GM23338 (cell line): ENCODE measurements at regions not wholly inside any gene's neighbourhood (a gene's known extent, or its start where the extent isn't known, plus 50 kb on each side); places are given as distances from the start of the nearest gene placed in this dataset.

Experiments
- ATAC-seq: fragments of 200-7000 bp; cut with Tn5 transposase; 3 replicates; pipeline ENCODE4 v1.9.1; 2020
- DNase-seq: peaks from one replicate; pipeline ENCODE4 v3.0.0-alpha.2; 2015; ENCODE audit warnings: low spot score
- H2AFZ ChIP-seq: fragments of 200-600 bp; sonication (generic); 2 replicates; pipeline ENCODE4 v1.8.0; 2016; ENCODE audit warnings: antibody characterized with exemption, mild to moderate bottlenecking, moderate library complexity
- H3F3A ChIP-seq: fragments of 200-600 bp; sonication (generic); replicated peaks from 2 replicates; pipeline ENCODE4 v1.8.0; 2017; ENCODE audit warnings: antibody characterized with exemption, mixed run types, low read depth
- H3K27ac ChIP-seq: fragments of 200-600 bp; sonication (generic); 2 replicates; pipeline ENCODE4 v1.6.1; 2016; ENCODE audit warnings: low read depth
- H3K27me3 ChIP-seq: fragments of 200-600 bp; sonication (generic); 2 replicates; pipeline ENCODE4 v1.8.0; 2016; ENCODE audit warnings: mild to moderate bottlenecking, mixed run types, moderate library complexity; ENCODE audit not compliant: insufficient read depth
- H3K36me3 ChIP-seq: fragments of 200-600 bp; sonication (generic); 2 replicates; pipeline ENCODE4 v1.8.0; 2016; ENCODE audit warnings: mild to moderate bottlenecking; ENCODE audit not compliant: insufficient read depth
- H3K4me1 ChIP-seq: fragments of 200-600 bp; sonication (generic); 2 replicates; pipeline ENCODE4 v1.8.0; 2016; ENCODE audit warnings: mild to moderate bottlenecking, moderate library complexity; ENCODE audit not compliant: insufficient read depth
- H3K4me2 ChIP-seq: fragments of 200-600 bp; sonication (generic); 2 replicates; pipeline ENCODE4 v1.7.1; 2017; ENCODE audit warnings: mixed run types
- H3K4me3 ChIP-seq: fragments of 200-600 bp; sonication (generic); 2 replicates; pipeline ENCODE4 v1.6.1; 2016; ENCODE audit warnings: mixed run types
- H3K79me2 ChIP-seq: fragments of 200-600 bp; sonication (generic); replicated peaks from 2 replicates; pipeline ENCODE4 v1.8.0; 2017; ENCODE audit warnings: mild to moderate bottlenecking; ENCODE audit not compliant: insufficient read depth
- H3K9me2 ChIP-seq: fragments of 200-600 bp; sonication (generic); 2 replicates; pipeline ENCODE4 v1.8.0; 2017; ENCODE audit not compliant: insufficient read depth
- H4K20me1 ChIP-seq: fragments of 200-600 bp; sonication (generic); replicated peaks from 2 replicates; pipeline ENCODE4 v1.8.0; 2017; ENCODE audit warnings: mild to moderate bottlenecking; ENCODE audit not compliant: insufficient read depth
- H3K27ac Mint-ChIP-seq: 2 replicates; pipeline ENCODE4 v1.8.0; 2020; ENCODE audit warnings: inconsistent platforms, mild to moderate bottlenecking, moderate library complexity, mixed read lengths
- H3K27me3 Mint-ChIP-seq: 3 replicates; pipeline ENCODE4 v1.8.0; 2022; ENCODE audit warnings: low read depth, mild to moderate bottlenecking, moderate library complexity, mixed read lengths, inconsistent platforms; ENCODE audit not compliant: insufficient read depth, poor library complexity
- H3K36me3 Mint-ChIP-seq: 3 replicates; pipeline ENCODE4 v1.8.0; 2021; ENCODE audit warnings: low read depth, mild to moderate bottlenecking, inconsistent platforms, moderate library complexity, mixed read lengths
- H3K4me1 Mint-ChIP-seq: 3 replicates; pipeline ENCODE4 v1.8.0; 2020; ENCODE audit warnings: mild to moderate bottlenecking, inconsistent platforms, mixed read lengths
- H3K4me3 Mint-ChIP-seq: 3 replicates; pipeline ENCODE4 v1.8.0; 2021; ENCODE audit warnings: moderate library complexity, mild to moderate bottlenecking, inconsistent platforms, mixed read lengths
- H3K9me3 Mint-ChIP-seq: 3 replicates; pipeline ENCODE4 v1.8.0; 2020; ENCODE audit warnings: moderate library complexity, mild to moderate bottlenecking, inconsistent platforms, mixed read lengths
- CREB1 ChIP-seq: fragments of 250-450 bp; sonication (Bioruptor Pico); IDR thresholded peaks from 2 replicates; pipeline ENCODE4 v1.5.0; 2020; ENCODE audit warnings: low read depth, mild to moderate bottlenecking, moderate library complexity
- EZH2 ChIP-seq: fragments of 200-600 bp; sonication (generic); IDR thresholded peaks from one replicate; pipeline ENCODE4 v1.8.0; 2017; ENCODE audit warnings: antibody characterized with exemption, mild to moderate bottlenecking, low read depth; ENCODE audit not compliant: unreplicated experiment
- EZH2phosphoT487 ChIP-seq: fragments of 200-600 bp; sonication (generic); IDR thresholded peaks from one replicate; pipeline ENCODE4 v1.8.1; 2018; ENCODE audit warnings: antibody characterized with exemption; ENCODE audit not compliant: unreplicated experiment
- JUNB ChIP-seq: IDR thresholded peaks from one replicate; pipeline ENCODE4 v1.6.1; 2016; ENCODE audit warnings: antibody characterized with exemption; ENCODE audit not compliant: unreplicated experiment
- NANOG ChIP-seq: IDR thresholded peaks from 2 replicates; pipeline ENCODE4 v1.6.1; 2016; ENCODE audit warnings: antibody characterized with exemption, borderline replicate concordance
- POLR2AphosphoS5 ChIP-seq: IDR thresholded peaks from 2 replicates; pipeline ENCODE4 v1.6.1; 2016; ENCODE audit warnings: antibody characterized with exemption, low read depth
- STAT1 ChIP-seq: IDR thresholded peaks from one replicate; pipeline ENCODE4 v1.6.1; 2016; ENCODE audit warnings: antibody characterized with exemption; ENCODE audit not compliant: unreplicated experiment
- ZNF114 ChIP-seq: fragments of 250-450 bp; sonication (Bioruptor Pico); IDR thresholded peaks from 2 replicates; pipeline ENCODE4 v1.5.0; 2020; ENCODE audit warnings: mild to moderate bottlenecking, moderate library complexity
- ZNF331 ChIP-seq: fragments of 250-450 bp; sonication (Bioruptor Pico); IDR thresholded peaks from 2 replicates; pipeline ENCODE4 v1.5.0; 2020; ENCODE audit warnings: low read depth, mild to moderate bottlenecking, moderate library complexity
- TF ChIP-seq, protein P1 (sequence below): fragments of 250-450 bp; sonication (Bioruptor Pico); IDR thresholded peaks from 2 replicates; pipeline ENCODE4 v1.5.0; 2020; ENCODE audit warnings: mild to moderate bottlenecking, moderate library complexity
- TF ChIP-seq, protein P2 (sequence below), 2 experiments: fragments of 200-600 bp in 1 of 2; sonication (generic) in 1 of 2; conservative IDR thresholded peaks; 2 replicates each; pipeline versions ENCODE4 v1.5.1 to v1.6.1; 2016 to 2017; ENCODE audit warnings: antibody characterized with exemption in 2 of 2, low read depth in 2 of 2, mild to moderate bottlenecking in 2 of 2, moderate library complexity in 1 of 2
- TF ChIP-seq, protein P3 (sequence below): IDR thresholded peaks from 2 replicates; pipeline ENCODE4 v1.6.1; 2016; ENCODE audit warnings: antibody characterized with exemption
- TF ChIP-seq, protein P4 (sequence below): IDR thresholded peaks from one replicate; pipeline ENCODE4 v1.6.1; 2018; ENCODE audit warnings: antibody characterized with exemption; ENCODE audit not compliant: unreplicated experiment

DNA sequence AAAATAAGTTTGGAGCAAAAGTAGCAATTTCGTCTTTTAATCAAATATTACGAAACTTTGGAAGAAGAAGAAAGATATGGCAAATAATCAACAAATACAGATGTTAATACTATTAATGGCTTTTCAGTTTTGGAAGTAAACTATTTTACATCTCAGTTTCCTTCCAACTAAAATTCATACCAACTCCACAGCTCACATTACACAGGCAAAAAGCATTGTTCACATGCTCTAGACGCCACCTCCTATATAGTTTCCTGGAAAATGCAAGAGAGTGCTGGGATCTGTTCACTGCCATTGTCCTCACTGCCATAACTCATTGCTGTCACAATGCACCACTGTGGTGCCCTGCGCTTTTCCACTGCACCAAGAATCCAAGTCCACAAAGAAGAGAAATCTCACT, 149.0 kb upstream of the FTMT start:
- TF ChIP-seq ZNF114 (CRISPR knock-in tag) (no peak), JUNB (no peak), NANOG (no peak), STAT1 (no peak), ZNF331 (CRISPR knock-in tag) (no peak), CREB1 (CRISPR knock-in tag) (no peak), EZH2phosphoT487 (no peak), EZH2 (no peak), POLR2AphosphoS5 (no peak)
- TF ChIP-seq, protein P1, sequence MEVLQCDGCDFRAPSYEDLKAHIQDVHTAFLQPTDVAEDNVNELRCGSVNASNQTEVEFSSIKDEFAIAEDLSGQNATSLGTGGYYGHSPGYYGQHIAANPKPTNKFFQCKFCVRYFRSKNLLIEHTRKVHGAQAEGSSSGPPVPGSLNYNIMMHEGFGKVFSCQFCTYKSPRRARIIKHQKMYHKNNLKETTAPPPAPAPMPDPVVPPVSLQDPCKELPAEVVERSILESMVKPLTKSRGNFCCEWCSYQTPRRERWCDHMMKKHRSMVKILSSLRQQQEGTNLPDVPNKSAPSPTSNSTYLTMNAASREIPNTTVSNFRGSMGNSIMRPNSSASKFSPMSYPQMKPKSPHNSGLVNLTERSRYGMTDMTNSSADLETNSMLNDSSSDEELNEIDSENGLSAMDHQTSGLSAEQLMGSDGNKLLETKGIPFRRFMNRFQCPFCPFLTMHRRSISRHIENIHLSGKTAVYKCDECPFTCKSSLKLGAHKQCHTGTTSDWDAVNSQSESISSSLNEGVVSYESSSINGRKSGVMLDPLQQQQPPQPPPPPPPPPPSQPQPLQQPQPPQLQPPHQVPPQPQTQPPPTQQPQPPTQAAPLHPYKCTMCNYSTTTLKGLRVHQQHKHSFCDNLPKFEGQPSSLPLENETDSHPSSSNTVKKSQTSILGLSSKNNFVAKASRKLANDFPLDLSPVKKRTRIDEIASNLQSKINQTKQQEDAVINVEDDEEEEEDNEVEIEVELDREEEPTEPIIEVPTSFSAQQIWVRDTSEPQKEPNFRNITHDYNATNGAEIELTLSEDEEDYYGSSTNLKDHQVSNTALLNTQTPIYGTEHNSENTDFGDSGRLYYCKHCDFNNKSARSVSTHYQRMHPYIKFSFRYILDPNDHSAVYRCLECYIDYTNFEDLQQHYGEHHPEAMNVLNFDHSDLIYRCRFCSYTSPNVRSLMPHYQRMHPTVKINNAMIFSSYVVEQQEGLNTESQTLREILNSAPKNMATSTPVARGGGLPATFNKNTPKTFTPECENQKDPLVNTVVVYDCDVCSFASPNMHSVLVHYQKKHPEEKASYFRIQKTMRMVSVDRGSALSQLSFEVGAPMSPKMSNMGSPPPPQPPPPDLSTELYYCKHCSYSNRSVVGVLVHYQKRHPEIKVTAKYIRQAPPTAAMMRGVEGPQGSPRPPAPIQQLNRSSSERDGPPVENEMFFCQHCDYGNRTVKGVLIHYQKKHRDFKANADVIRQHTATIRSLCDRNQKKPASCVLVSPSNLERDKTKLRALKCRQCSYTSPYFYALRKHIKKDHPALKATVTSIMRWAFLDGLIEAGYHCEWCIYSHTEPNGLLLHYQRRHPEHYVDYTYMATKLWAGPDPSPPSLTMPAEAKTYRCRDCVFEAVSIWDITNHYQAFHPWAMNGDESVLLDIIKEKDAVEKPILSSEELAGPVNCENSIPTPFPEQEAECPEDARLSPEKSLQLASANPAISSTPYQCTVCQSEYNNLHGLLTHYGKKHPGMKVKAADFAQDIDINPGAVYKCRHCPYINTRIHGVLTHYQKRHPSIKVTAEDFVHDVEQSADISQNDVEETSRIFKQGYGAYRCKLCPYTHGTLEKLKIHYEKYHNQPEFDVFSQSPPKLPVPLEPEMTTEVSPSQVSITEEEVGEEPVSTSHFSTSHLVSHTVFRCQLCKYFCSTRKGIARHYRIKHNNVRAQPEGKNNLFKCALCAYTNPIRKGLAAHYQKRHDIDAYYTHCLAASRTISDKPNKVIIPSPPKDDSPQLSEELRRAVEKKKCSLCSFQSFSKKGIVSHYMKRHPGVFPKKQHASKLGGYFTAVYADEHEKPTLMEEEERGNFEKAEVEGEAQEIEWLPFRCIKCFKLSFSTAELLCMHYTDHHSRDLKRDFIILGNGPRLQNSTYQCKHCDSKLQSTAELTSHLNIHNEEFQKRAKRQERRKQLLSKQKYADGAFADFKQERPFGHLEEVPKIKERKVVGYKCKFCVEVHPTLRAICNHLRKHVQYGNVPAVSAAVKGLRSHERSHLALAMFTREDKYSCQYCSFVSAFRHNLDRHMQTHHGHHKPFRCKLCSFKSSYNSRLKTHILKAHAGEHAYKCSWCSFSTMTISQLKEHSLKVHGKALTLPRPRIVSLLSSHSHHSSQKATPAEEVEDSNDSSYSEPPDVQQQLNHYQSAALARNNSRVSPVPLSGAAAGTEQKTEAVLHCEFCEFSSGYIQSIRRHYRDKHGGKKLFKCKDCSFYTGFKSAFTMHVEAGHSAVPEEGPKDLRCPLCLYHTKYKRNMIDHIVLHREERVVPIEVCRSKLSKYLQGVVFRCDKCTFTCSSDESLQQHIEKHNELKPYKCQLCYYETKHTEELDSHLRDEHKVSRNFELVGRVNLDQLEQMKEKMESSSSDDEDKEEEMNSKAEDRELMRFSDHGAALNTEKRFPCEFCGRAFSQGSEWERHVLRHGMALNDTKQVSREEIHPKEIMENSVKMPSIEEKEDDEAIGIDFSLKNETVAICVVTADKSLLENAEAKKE (CRISPR knock-in tag): no peak
- TF ChIP-seq, protein P2, sequence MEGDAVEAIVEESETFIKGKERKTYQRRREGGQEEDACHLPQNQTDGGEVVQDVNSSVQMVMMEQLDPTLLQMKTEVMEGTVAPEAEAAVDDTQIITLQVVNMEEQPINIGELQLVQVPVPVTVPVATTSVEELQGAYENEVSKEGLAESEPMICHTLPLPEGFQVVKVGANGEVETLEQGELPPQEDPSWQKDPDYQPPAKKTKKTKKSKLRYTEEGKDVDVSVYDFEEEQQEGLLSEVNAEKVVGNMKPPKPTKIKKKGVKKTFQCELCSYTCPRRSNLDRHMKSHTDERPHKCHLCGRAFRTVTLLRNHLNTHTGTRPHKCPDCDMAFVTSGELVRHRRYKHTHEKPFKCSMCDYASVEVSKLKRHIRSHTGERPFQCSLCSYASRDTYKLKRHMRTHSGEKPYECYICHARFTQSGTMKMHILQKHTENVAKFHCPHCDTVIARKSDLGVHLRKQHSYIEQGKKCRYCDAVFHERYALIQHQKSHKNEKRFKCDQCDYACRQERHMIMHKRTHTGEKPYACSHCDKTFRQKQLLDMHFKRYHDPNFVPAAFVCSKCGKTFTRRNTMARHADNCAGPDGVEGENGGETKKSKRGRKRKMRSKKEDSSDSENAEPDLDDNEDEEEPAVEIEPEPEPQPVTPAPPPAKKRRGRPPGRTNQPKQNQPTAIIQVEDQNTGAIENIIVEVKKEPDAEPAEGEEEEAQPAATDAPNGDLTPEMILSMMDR (conservative IDR thresholded peaks at IDR 0.05; ENCODE audit: low read depth in 2 of 2): no peak
- TF ChIP-seq, protein P3, sequence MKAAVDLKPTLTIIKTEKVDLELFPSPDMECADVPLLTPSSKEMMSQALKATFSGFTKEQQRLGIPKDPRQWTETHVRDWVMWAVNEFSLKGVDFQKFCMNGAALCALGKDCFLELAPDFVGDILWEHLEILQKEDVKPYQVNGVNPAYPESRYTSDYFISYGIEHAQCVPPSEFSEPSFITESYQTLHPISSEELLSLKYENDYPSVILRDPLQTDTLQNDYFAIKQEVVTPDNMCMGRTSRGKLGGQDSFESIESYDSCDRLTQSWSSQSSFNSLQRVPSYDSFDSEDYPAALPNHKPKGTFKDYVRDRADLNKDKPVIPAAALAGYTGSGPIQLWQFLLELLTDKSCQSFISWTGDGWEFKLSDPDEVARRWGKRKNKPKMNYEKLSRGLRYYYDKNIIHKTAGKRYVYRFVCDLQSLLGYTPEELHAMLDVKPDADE: no peak
- TF ChIP-seq, protein P4, sequence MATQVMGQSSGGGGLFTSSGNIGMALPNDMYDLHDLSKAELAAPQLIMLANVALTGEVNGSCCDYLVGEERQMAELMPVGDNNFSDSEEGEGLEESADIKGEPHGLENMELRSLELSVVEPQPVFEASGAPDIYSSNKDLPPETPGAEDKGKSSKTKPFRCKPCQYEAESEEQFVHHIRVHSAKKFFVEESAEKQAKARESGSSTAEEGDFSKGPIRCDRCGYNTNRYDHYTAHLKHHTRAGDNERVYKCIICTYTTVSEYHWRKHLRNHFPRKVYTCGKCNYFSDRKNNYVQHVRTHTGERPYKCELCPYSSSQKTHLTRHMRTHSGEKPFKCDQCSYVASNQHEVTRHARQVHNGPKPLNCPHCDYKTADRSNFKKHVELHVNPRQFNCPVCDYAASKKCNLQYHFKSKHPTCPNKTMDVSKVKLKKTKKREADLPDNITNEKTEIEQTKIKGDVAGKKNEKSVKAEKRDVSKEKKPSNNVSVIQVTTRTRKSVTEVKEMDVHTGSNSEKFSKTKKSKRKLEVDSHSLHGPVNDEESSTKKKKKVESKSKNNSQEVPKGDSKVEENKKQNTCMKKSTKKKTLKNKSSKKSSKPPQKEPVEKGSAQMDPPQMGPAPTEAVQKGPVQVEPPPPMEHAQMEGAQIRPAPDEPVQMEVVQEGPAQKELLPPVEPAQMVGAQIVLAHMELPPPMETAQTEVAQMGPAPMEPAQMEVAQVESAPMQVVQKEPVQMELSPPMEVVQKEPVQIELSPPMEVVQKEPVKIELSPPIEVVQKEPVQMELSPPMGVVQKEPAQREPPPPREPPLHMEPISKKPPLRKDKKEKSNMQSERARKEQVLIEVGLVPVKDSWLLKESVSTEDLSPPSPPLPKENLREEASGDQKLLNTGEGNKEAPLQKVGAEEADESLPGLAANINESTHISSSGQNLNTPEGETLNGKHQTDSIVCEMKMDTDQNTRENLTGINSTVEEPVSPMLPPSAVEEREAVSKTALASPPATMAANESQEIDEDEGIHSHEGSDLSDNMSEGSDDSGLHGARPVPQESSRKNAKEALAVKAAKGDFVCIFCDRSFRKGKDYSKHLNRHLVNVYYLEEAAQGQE: no peak
- Histone ChIP-seq H3K36me3 (no peaks in the 10 kb centered on the region), H3K27me3 (no peaks in the 10 kb centered on the region), H3K4me2 (no peak overlapping the region), H2AFZ (no peak overlapping the region), H3K4me3 (no peak overlapping the region), H3K4me1 (no peaks in the 10 kb centered on the region), H3K9me2 (no peaks in the 10 kb centered on the region), H3F3A (no peaks in the 10 kb centered on the region), H4K20me1 (no peaks in the 10 kb centered on the region), H3K79me2 (no peaks in the 10 kb centered on the region), H3K27ac (no peak overlapping the region)
- H3K27me3 Mint-ChIP-seq: no peaks in the 10 kb centered on the region
- H3K36me3 Mint-ChIP-seq: no peaks in the 10 kb centered on the region
- no peak overlapping the region for H3K4me3 Mint-ChIP-seq
- H3K4me1 Mint-ChIP-seq: no peaks in the 10 kb centered on the region
- H3K9me3 Mint-ChIP-seq: no peaks in the 10 kb centered on the region
- DNase-seq: no peak
- no peak overlapping the region for H3K27ac Mint-ChIP-seq
- ATAC-seq: no peak
